OCI-LY3 (cell line): ENCODE measurements at regions not wholly inside any gene's neighbourhood (a gene's known extent, or its start where the extent isn't known, plus 50 kb on each side); places are given as distances from the start of the nearest gene placed in this dataset.

ENCODE experiments used
- H2AFZ ChIP-seq: fragments of 200-600, 300-600 bp; shearing (Covaris generic); 2 replicates; pipeline ENCODE4 v1.6.0; 2014; ENCODE audit warnings: antibody characterized with exemption, low read depth, low read length
- H3K27ac ChIP-seq: fragments of 200-600, 300-600 bp; sonication (generic); 2 replicates; pipeline ENCODE4 v1.5.1; 2014; ENCODE audit warnings: mild to moderate bottlenecking, low read length, moderate library complexity, mixed read lengths
- H3K27me3 ChIP-seq: fragments of 200-600, 300-600 bp; sonication (generic); 2 replicates; pipeline ENCODE4 v1.6.1; 2014; ENCODE audit warnings: low read depth, low read length, mixed read lengths
- H3K36me3 ChIP-seq: fragments of 200-600, 300-600 bp; sonication (generic); replicated peaks from 2 replicates; pipeline ENCODE3; 2014; ENCODE audit warnings: low read depth, low read length, mixed read lengths
- H3K4me1 ChIP-seq: fragments of 300-600, 200-600 bp; sonication (generic); 2 replicates; pipeline ENCODE4 v1.6.1; 2014; ENCODE audit warnings: low read length, mixed read lengths
- H3K4me2 ChIP-seq: fragments of 200-600, 300-600 bp; sonication (generic); 2 replicates; pipeline ENCODE4 v1.6.1; 2014; ENCODE audit warnings: low read length, mixed read lengths
- H3K4me3 ChIP-seq: fragments of 300-600, 200-600 bp; sonication (generic); 2 replicates; pipeline ENCODE4 v1.5.1; 2014; ENCODE audit warnings: antibody characterized with exemption, mild to moderate bottlenecking, low read length, moderate library complexity
- H3K79me2 ChIP-seq: fragments of 300-600, 200-600 bp; shearing (Covaris generic); 2 replicates; pipeline ENCODE4 v1.6.1; 2014; ENCODE audit warnings: mild to moderate bottlenecking, low read length, mixed read lengths
- H3K9ac ChIP-seq: fragments of 300-600, 200-600 bp; shearing (Covaris generic); 2 replicates; pipeline ENCODE4 v1.6.0; 2014; ENCODE audit warnings: mild to moderate bottlenecking, low read length, moderate library complexity
- H3K9me3 ChIP-seq: fragments of 200-600, 300-600 bp; shearing (Covaris generic); 2 replicates; pipeline ENCODE4 v1.6.1; 2014; ENCODE audit warnings: low read length, mixed read lengths; ENCODE audit not compliant: insufficient read depth
- H4K20me1 ChIP-seq: fragments of 200-600, 300-600 bp; sonication (generic); 2 replicates; pipeline ENCODE4 v1.6.1; 2016; ENCODE audit warnings: low read length, mixed read lengths; ENCODE audit not compliant: insufficient read depth
- EZH2phosphoT487 ChIP-seq: fragments of 200-600 bp; shearing (Covaris generic); IDR thresholded peaks from 2 replicates; pipeline ENCODE4 v1.6.1; 2018; ENCODE audit warnings: antibody characterized with exemption, mixed run types, low read depth
- TF ChIP-seq, protein P1 (sequence below): fragments of 200-600, 300-600 bp; sonication (generic); IDR thresholded peaks from 2 replicates; pipeline ENCODE4 v1.5.1; 2014; ENCODE audit warnings: antibody characterized with exemption, low read length, low read depth

DNA sequence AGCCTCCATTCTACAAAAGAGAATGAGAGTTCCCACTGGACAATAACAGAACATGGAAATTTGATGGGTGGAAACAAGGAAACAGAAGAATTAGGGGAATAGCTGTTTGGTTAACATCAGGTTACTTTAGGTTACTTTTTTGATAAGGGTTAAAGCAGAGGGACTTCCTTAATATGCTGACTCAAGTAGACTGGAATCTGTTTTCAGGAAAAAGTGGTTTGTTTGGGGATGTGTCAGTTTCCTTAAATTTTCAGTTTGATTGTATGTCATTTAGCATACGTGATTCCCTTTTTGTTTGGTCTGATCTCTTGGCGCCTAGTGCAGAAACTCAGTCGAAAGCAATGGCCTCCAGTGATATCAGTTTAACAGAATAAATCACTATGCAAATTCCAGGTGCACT is 411.8 kb upstream of the GRM7 start:
- no peak overlapping the region for H3K9ac ChIP-seq
- H3K27me3 ChIP-seq: no peaks in the 10 kb centered on the region
- H3K27ac ChIP-seq: no peak overlapping the region
- no peaks in the 10 kb centered on the region for H3K79me2 ChIP-seq
- no peak overlapping the region for H3K4me2 ChIP-seq
- H2AFZ ChIP-seq: no peak overlapping the region
- H3K9me3 ChIP-seq: no peaks in the 10 kb centered on the region
- H3K36me3 ChIP-seq: no peaks in the 10 kb centered on the region
- no peak overlapping the region for H3K4me3 ChIP-seq
- H3K4me1 ChIP-seq: peaks cover 8% of the 10 kb centered on the region
- TF ChIP-seq, protein P1, sequence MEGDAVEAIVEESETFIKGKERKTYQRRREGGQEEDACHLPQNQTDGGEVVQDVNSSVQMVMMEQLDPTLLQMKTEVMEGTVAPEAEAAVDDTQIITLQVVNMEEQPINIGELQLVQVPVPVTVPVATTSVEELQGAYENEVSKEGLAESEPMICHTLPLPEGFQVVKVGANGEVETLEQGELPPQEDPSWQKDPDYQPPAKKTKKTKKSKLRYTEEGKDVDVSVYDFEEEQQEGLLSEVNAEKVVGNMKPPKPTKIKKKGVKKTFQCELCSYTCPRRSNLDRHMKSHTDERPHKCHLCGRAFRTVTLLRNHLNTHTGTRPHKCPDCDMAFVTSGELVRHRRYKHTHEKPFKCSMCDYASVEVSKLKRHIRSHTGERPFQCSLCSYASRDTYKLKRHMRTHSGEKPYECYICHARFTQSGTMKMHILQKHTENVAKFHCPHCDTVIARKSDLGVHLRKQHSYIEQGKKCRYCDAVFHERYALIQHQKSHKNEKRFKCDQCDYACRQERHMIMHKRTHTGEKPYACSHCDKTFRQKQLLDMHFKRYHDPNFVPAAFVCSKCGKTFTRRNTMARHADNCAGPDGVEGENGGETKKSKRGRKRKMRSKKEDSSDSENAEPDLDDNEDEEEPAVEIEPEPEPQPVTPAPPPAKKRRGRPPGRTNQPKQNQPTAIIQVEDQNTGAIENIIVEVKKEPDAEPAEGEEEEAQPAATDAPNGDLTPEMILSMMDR: no peak
- TF ChIP-seq EZH2phosphoT487: no peak
- H4K20me1 ChIP-seq: no peaks in the 10 kb centered on the region

DNA sequence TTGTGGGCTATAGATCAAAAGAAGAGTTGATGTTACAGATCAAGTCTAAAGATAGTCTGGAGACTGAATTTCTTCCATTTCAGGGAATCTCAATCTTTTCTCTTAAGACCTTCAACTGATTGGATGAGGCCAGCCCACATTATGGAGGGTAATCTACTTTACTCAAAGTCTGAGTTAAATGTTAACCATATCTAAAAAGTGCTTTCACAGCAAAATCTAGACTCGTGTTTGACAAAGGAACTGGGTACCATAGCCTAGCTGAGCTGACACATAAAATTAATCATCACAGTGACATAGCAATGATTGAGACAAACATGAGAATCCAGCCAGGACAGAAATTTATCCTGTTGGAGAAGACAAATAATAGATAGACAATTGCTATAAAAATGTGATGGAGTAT is 407.9 kb upstream of the GRM7 start:
- Histone ChIP-seq H3K4me3 (no peak overlapping the region), H3K27ac (no peak overlapping the region), H3K36me3 (no peaks in the 10 kb centered on the region)

DNA sequence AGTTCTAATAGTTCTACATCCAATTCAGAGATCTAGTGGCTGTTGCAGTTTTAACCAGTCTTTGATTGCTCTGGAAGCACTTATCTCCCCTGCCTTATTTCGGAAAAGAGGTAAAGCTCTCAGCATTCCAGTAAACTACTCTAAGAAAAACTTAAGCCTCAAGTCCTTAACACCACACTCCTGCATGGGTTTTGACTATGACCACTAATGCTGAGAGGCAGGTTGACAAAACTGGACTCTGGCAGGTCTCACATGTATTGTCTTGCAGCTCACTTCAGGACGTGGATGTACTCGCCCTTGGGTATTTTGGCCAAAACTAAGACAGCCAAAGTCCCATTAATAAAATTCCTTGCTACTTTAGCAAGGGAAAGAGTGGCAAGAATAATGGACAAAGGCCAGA is 405.9 kb upstream of the GRM7 start:
- Histone ChIP-seq H4K20me1 (no peaks in the 10 kb centered on the region), H3K4me1 (peaks cover 25% of the 10 kb centered on the region), H3K4me3 (peak overlapping the region; percentile 26), H3K9ac (peak overlapping the region; percentile 33), H3K27me3 (no peaks in the 10 kb centered on the region), H3K4me2 (peak overlapping the region; percentile 63), H3K27ac (peak overlapping the region; percentile 71), H2AFZ (peak overlapping the region; percentile 88), H3K36me3 (no peaks in the 10 kb centered on the region), H3K79me2 (no peaks in the 10 kb centered on the region), H3K9me3 (no peaks in the 10 kb centered on the region)
- no peak for TF ChIP-seq EZH2phosphoT487
- TF ChIP-seq, protein P1: no peak

More for the DNA sequence above, 407.9 kb upstream of the GRM7 start:
- peaks cover 27% of the 10 kb centered on the region for H3K4me1 ChIP-seq
- no peaks in the 10 kb centered on the region for H3K27me3 ChIP-seq
- H4K20me1 ChIP-seq: no peaks in the 10 kb centered on the region
- no peak overlapping the region for H2AFZ ChIP-seq
- H3K9me3 ChIP-seq: no peaks in the 10 kb centered on the region
- H3K79me2 ChIP-seq: no peaks in the 10 kb centered on the region
- no peak for TF ChIP-seq EZH2phosphoT487
- TF ChIP-seq, protein P1: no peak
- H3K4me2 ChIP-seq: no peak overlapping the region
- H3K9ac ChIP-seq: no peak overlapping the region

DNA sequence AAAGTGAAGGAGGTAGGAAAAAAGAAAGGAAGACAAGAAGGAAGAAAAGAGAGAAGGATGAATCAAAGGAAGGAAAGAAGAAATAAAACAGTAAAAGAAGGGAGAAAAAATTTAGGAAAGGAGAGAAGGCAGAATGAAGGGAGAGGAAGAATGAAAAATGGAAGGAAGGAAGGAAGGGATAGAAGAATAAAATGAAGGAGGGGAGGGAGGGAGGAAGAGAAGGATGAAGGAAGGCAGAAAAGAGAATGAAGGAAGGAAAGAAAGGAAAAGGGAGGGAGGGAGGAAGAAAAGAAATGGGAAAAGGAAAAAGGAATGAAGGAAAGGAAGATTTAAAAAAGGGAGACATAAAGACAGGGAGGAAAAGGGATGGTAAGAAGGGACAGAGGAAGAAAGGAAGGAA is 393.7 kb upstream of the GRM7 start:
- no peaks in the 10 kb centered on the region for H3K4me1 ChIP-seq
- H2AFZ ChIP-seq: no peak overlapping the region
- H3K79me2 ChIP-seq: no peaks in the 10 kb centered on the region
- no peaks in the 10 kb centered on the region for H3K27me3 ChIP-seq
- TF ChIP-seq, protein P1: no peak
- TF ChIP-seq EZH2phosphoT487: no peak
- no peaks in the 10 kb centered on the region for H3K9me3 ChIP-seq
- no peak overlapping the region for H3K4me3 ChIP-seq
- no peak overlapping the region for H3K9ac ChIP-seq
- H4K20me1 ChIP-seq: no peaks in the 10 kb centered on the region
- no peak overlapping the region for H3K27ac ChIP-seq
- H3K4me2 ChIP-seq: no peak overlapping the region
- peaks cover 4% of the 10 kb centered on the region for H3K36me3 ChIP-seq
